ENCODE measurements at regions not wholly inside any gene's neighbourhood (a gene's known extent, or its start where the extent isn't known, plus 50 kb on each side); places are given as distances from the start of the nearest gene placed in this dataset.

DNA sequence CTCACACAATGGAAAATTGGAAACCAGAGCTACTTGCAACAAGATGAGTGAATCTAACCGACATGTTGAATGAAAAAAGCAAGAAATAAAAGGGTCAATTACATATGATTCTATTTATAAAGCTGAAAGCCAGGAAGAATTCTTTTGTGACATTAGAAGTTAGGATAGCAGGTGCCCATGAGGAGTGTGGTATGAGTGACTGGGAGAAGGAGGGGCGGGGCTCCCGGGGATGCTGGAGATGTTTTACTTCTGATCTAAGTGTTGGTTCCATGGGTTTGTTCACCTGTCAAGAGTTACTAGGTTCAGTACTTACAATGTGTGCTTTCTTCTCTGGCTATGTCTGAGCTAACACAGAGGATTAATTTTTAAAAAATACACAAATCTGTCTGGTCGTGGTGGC, 60.8 kb downstream of the NSMCE3 start:
- DNase-seq (ENCODE audit: low read depth) = no peak

DNA sequence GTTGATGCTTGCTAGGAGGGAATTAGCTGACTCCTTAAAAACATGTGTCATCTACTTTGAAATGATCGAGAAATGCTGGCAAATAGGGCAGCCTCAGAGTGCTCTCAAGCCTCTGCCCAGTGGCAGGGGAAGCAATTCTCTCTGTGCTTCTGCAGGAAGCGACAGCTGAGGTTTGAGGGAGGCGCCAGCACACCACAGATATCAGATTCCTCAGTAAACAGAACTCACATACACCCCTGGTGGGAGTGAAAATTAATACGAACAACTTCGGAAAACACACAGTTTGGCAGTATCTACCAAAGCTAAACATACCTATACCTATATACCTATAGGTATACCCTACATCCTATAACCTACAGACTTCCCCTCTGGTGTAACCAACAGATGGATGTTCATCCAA, 61.3 kb downstream of the NSMCE3 start:
- no peak for DNase-seq (ENCODE audit: low read depth)

- DNase-seq (ENCODE audit: low read depth) = no peak
Measured at GRCh38 chr15:29207758-29208108, 61.9 kb downstream of the NSMCE3 start.

GRCh38 chr15:29207027-29207757, 62.4 kb downstream of the NSMCE3 start:
- no peak for DNase-seq (ENCODE audit: low read depth)

- DNase-seq (ENCODE audit: low read depth) = no peak
Measured at GRCh38 chr15:29205186-29205585, 64.4 kb downstream of the NSMCE3 start.

GRCh38 chr15:29204369-29204755, 65.3 kb downstream of the NSMCE3 start:
- DNase-seq (ENCODE audit: low read depth) = no peak

DNA sequence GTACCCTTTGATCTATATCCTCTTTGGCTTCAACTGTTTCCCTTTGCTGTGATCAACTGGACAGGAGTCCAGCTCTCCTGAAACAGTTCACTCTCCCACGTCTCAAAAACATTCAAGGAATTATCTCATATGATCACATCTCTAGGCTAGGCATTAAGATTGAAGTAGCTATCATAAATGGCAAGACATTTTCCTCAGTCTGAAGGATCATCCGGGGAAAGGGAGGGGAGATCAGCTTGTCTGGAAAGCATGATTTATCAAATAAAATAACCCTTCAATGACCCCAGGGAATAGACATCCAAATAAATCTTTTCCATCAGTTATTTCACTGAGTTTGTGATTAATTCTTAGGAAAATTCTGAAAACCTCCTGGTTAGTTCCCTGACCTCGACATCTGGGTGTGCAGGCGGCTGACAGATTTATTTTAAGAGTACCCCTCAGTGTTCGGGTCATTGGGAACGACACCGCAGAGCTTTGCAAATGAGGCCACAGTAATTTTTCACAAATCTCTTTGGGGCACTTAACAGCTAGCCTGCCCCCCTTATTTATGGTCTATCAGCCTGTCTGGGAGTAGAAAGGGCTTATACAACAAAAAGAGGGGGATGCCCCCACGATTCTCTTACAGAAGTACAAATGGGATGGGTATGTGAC, 65.8 kb downstream of the NSMCE3 start:
- DNase-seq (ENCODE audit: low read depth) = no peak

GRCh38 chr15:29196722-29197121, 72.9 kb downstream of the NSMCE3 start:
- no peak for DNase-seq (ENCODE audit: low read depth)

DNA sequence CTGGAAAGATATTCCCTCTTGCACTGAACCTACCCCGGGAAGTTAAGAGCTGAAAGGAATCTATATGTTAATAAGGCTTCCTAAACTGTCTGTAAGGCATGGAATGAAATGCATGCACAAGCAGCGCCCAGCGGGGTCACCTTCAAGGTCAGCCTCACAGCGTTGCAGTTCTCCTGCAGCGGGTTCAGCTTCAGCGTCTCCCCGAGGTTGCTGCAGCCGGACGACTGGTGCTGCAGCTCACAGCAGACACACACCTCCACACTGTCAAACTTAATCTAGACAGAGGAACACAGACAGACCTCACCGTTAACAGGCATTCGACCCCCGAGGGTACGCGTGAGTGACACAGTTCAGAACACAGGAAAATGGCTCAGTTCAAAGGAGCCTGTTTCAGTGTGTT, 73.3 kb downstream of the NSMCE3 start:
- no peak for DNase-seq (ENCODE audit: low read depth)

GRCh38 chr15:29194866-29195265, 74.8 kb downstream of the NSMCE3 start:
- no peak for DNase-seq (ENCODE audit: low read depth)

GRCh38 chr15:29183071-29183831, 86.4 kb downstream of the NSMCE3 start:
- DNase-seq (ENCODE audit: low read depth) = peak; percentile 21

GRCh38 chr15:29182590-29182989, 87.0 kb downstream of the NSMCE3 start:
- DNase-seq (ENCODE audit: low read depth) = no peak

DNA sequence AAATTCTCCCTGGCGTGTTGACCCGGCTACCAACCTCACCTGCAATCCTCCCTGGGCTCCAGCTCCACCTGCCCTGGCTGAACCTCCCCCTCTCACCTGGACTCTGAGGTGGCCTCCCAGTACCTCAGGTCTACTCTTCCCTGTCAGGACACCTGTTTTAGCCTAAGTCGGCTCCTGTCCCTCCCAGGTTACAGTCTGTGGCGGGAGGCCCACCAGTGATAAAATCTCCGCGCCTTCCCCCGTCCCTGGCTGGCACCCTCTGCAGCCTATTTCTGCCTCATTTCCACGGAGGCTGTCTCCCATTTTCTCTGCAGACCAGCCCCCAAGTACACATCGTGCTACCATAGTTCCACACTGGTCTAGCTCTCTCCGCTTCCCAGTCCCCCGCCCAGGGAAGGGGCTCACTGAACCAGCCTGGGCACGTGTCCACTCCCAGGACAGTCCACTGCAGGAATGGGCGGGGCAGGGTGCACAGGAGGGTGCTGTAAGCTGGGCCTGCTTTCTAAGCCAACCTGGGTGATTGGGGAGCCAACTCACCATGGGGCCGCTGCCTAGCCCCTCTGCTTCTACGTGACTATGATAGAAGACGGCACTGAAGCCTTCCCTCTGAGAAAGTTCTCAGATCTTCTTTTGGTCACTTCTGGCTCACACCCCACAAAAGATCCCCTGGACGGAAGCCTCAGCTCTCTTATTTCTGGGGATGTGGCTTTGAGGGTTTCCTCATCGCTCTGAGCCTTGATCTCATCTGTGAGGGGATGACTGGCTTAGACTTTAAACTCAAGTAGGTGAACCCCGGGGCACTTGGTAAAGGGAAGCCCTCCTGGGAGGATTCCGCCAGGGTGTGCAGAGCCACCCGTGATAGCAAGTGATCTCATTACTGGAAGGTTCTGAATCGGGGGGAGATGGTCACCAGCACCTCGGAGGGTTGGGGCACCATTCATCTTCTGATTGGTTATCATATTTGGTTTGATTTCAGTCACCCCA, 96.6 kb downstream of the NSMCE3 start:
- DNase-seq (ENCODE audit: low read depth) = no peak

DNA sequence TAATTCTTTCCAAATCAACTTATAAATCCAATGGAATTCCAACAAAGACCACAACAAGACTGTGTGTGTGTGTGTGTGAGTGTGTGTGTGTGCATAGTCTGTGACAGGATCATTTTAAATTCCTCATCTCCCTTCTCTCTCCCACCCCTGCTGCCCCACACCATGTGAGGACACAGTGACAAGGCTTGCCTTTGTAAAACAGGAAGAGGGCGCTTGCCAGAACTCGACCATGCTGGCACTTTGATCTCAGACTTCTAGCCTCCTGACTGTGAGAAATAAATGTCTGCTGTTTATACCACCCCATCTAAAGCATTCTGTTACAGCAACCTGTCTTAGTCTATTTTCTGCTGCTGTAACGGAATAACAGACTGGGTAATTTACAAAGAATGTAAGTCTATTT, 99.1 kb downstream of the NSMCE3 start:
- no peak for DNase-seq (ENCODE audit: low read depth)
